Sigmoid colon (tissue), 6 donors: ENCODE measurements at regions not wholly inside any gene's neighbourhood (a gene's known extent, or its start where the extent isn't known, plus 50 kb on each side); places are given as distances from the start of the nearest gene placed in this dataset.

Experiments
- DNase-seq: peaks from one replicate; pipeline ENCODE4 v3.0.0-alpha.2; 2019
- H3K27ac ChIP-seq, 4 donors: fragments of 200-600 bp; sonication (generic); one replicate each; pipeline ENCODE4 v1.5.1; 2016 to 2019; ENCODE audit warnings: mild to moderate bottlenecking in 1 of 4
- H3K27me3 ChIP-seq, 3 donors: fragments of 200-600 bp; sonication (generic); one replicate each; pipeline ENCODE4 v1.5.1; 2019; ENCODE audit warnings: mild to moderate bottlenecking in 1 of 3
- H3K36me3 ChIP-seq, 4 donors: fragments of 200-600 bp; sonication (generic); one replicate each; pipeline ENCODE4 v1.5.1; 2016 to 2019
- H3K4me1 ChIP-seq, 4 donors: fragments of 200-600 bp; sonication (generic); one replicate each; pipeline ENCODE4 v1.5.1; 2017 to 2019
- H3K4me3 ChIP-seq, 4 donors: fragments of 200-600 bp; sonication (generic); one replicate each; pipeline ENCODE4 v1.5.1; 2017 to 2019; ENCODE audit warnings: mild to moderate bottlenecking in 2 of 4, moderate library complexity in 1 of 4
- H3K9me3 ChIP-seq, 4 donors: fragments of 200-600 bp in 3 of 4; sonication (generic) in 3 of 4; one replicate each; pipeline versions ENCODE4 v1.5.1 to v1.6.1; 2013 to 2019
- CTCF ChIP-seq, 4 experiments: fragments of 450-650 bp in 3 of 4; fragments of 200-600 bp in 1 of 4; IDR thresholded peaks; one replicate each; pipeline ENCODE4 v1.5.1; 2016 to 2019; ENCODE audit warnings: antibody characterized with exemption in 4 of 4, mild to moderate bottlenecking in 3 of 4, moderate library complexity in 2 of 4
- EP300 ChIP-seq, 4 donors: sonication (generic); formaldehyde crosslinking; IDR thresholded peaks; one replicate each; pipeline ENCODE4 v1.6.1; 2017; ENCODE audit warnings: antibody characterized with exemption in 4 of 4
- POLR2A ChIP-seq, 2 donors: fragments of 450-650 bp; IDR thresholded peaks; one replicate each; pipeline ENCODE4 v1.6.1; 2016; ENCODE audit warnings: antibody characterized with exemption in 2 of 2, mild to moderate bottlenecking in 2 of 2, moderate library complexity in 2 of 2
- POLR2AphosphoS5 ChIP-seq, 4 donors: sonication (generic); formaldehyde crosslinking; IDR thresholded peaks; one replicate each; pipeline ENCODE4 v1.6.1; 2017; ENCODE audit warnings: antibody characterized with exemption in 4 of 4
- WGBS, 2 donors: extraction: QIAGEN DNeasy Blood & Tissue Kit; methylation state at CpG; one replicate each; pipeline ENCODE4 v1.1.7; 2013; 5-methylcytosine and 5-hydroxymethylcytosine counted together
- intact Hi-C: fragments of 100-400 bp; cut with DNase I; formaldehyde crosslinking; loops from one replicate; pipeline ENCODE4 v1.15.1; 2023
- small RNA-seq, 3 donors: library from RNA; depleted of rRNA; stranded (forward); fragments of <200 nt; gene quantifications; one replicate each; pipeline ENCODE3, GENCODE V24; 2016
- donor health status: healthy with polysubstance abuse.
- donor health status: healthy.

GRCh38 chrX:26328608-26329319 is 112.8 kb downstream of the MAGEB5 start:
- DNase-seq, result no peak
- no peaks in the 10 kb centered on the region for H3K36me3 ChIP-seq
- intact Hi-C loops, result no loop called here
- no peaks in the 10 kb centered on the region for H3K4me1 ChIP-seq
- TF ChIP-seq POLR2A (IDR thresholded peaks at IDR 0.05) (no peak), CTCF (IDR thresholded peaks at IDR 0.05) (no peak), POLR2AphosphoS5 (IDR thresholded peaks at IDR 0.05) (no peak), EP300 (IDR thresholded peaks at IDR 0.05) (no peak)
- H3K27me3 ChIP-seq, result no peaks in the 10 kb centered on the region
- H3K4me3 ChIP-seq, result no peak overlapping the region
- no peak overlapping the region for H3K27ac ChIP-seq
- WGBS, 2 donors, result 39 to 58% methylated on average over 3 of the region's 3 CpGs
- no peaks in the 10 kb centered on the region for H3K9me3 ChIP-seq

- Histone ChIP-seq H3K27ac (no peak overlapping the region), H3K27me3 (no peaks in the 10 kb centered on the region), H3K9me3 (no peaks in the 10 kb centered on the region), H3K36me3 (no peaks in the 10 kb centered on the region), H3K4me1 (no peaks in the 10 kb centered on the region), H3K4me3 (no peak overlapping the region)
- no peak for DNase-seq
- no peak for TF ChIP-seq EP300 (IDR thresholded peaks at IDR 0.05)
- no peak for TF ChIP-seq CTCF (IDR thresholded peaks at IDR 0.05)
- TF ChIP-seq POLR2A (IDR thresholded peaks at IDR 0.05), result no peak
- no peak for TF ChIP-seq POLR2AphosphoS5 (IDR thresholded peaks at IDR 0.05)
- intact Hi-C loops, result no loop called here
These were observed 93.3 kb downstream of the MAGEB5 start for GRCh38 chrX:26309262-26309661.

GRCh38 chrX:26295425-26295824 is 79.5 kb downstream of the MAGEB5 start:
- DNase-seq, result no peak
- Histone ChIP-seq H3K4me1 (no peaks in the 10 kb centered on the region), H3K27me3 (no peaks in the 10 kb centered on the region), H3K4me3 (no peak overlapping the region), H3K9me3 (no peaks in the 10 kb centered on the region), H3K36me3 (no peaks in the 10 kb centered on the region), H3K27ac (no peak overlapping the region)
- 13 to 57% methylated on average over 1 of the region's 1 CpG for WGBS, 2 donors
- intact Hi-C loops, result no loop called here
- TF ChIP-seq POLR2A (IDR thresholded peaks at IDR 0.05) (no peak), CTCF (IDR thresholded peaks at IDR 0.05) (no peak), POLR2AphosphoS5 (IDR thresholded peaks at IDR 0.05) (no peak), EP300 (IDR thresholded peaks at IDR 0.05) (no peak)

GRCh38 chrX:26286836-26287235 is 70.9 kb downstream of the MAGEB5 start:
- intact Hi-C loops, result no loop called here
- H3K9me3 ChIP-seq, result no peaks in the 10 kb centered on the region
- H3K4me3 ChIP-seq, result no peak overlapping the region
- H3K36me3 ChIP-seq, result no peaks in the 10 kb centered on the region
- WGBS, 2 donors, result 91 to 94% methylated on average over 9 of the region's 9 CpGs
- TF ChIP-seq CTCF (IDR thresholded peaks at IDR 0.05) (no peak), POLR2A (IDR thresholded peaks at IDR 0.05) (no peak), EP300 (IDR thresholded peaks at IDR 0.05) (no peak), POLR2AphosphoS5 (IDR thresholded peaks at IDR 0.05) (no peak)
- no peak overlapping the region for H3K27ac ChIP-seq
- no peak for DNase-seq
- no peaks in the 10 kb centered on the region for H3K27me3 ChIP-seq
- no peaks in the 10 kb centered on the region for H3K4me1 ChIP-seq

Small RNA genes in the stretch of these regions (small RNA-seq; reads per million reads assigned to genes)
- gene AC005345.1 (0 reads per million in 3 donors), gene RF00019 (0 reads per million in 3 donors), gene RNU1-142P (0 reads per million in 3 donors)
